Left colon (tissue), 2 donors: ENCODE measurements at regions not wholly inside any gene's neighbourhood (a gene's known extent, or its start where the extent isn't known, plus 50 kb on each side); places are given as distances from the start of the nearest gene placed in this dataset.

ENCODE experiments used
- ATAC-seq: fragments of 200-7000 bp; cut with Tn5 transposase; one replicate; pipeline ENCODE4 v1.9.1; 2020; ENCODE audit warnings: mild to moderate bottlenecking, moderate library complexity
- DNase-seq, 2 donors: peaks; one replicate each; pipeline ENCODE4 v3.0.0-alpha.2; 2020
- intact Hi-C, 2 donors: fragments of 100-400 bp; cut with DNase I in 1 of 2; cut with micrococcal nuclease in 1 of 2; formaldehyde crosslinking; loops; one replicate each; pipeline versions ENCODE4 v1.11.2 to v1.14.0; 2022; cut with DNase I, micrococcal nuclease
- donor health status: DM: no; HTN: no; CAD: no.
- donor health status: DM: yes; HTN: yes; CAD: no.

- ATAC-seq (no peak), DNase-seq (no peak)
- intact Hi-C loops, result no loop called here
Observed at GRCh38 chr13:99663908-99664307, 162.6 kb downstream of the TM9SF2 start.

- no peak for DNase-seq
- intact Hi-C loops, result no loop called here
- ATAC-seq, result no peak
Observed at GRCh38 chr13:99663185-99663825, 162.0 kb downstream of the TM9SF2 start.

GRCh38 chr13:99662678-99663077 lies 161.4 kb downstream of the TM9SF2 start:
- ATAC-seq (no peak), DNase-seq (no peak)
- intact Hi-C loops, result no loop called here

GRCh38 chr13:99661791-99662190 lies 160.5 kb downstream of the TM9SF2 start:
- intact Hi-C loops, result no loop called here
- ATAC-seq (no peak), DNase-seq (no peak)

- no peak for DNase-seq
- intact Hi-C loops, result loop anchor here in 1 of 2 donors (5.0 kb wide), 1 partner anchor 857 kb away; no protein-coding TSS in a partner anchor
- no peak for ATAC-seq
Observed at GRCh38 chr13:99659866-99660554, 158.7 kb downstream of the TM9SF2 start.

- DNase-seq (no peak), ATAC-seq (no peak)
- intact Hi-C loops, result loop anchor here in 1 of 2 donors (5.0 kb wide), 1 partner anchor 858 kb away; no protein-coding TSS in a partner anchor
Observed at GRCh38 chr13:99659226-99659625, 158.0 kb downstream of the TM9SF2 start.

- peak; percentile 46 to 53 for DNase-seq
- peak; percentile 63 for ATAC-seq
- intact Hi-C loops, result loop anchor here in 1 of 2 donors (5.0 kb wide), 1 partner anchor 859 kb away; no protein-coding TSS in a partner anchor
Observed at GRCh38 chr13:99658261-99658991, 157.2 kb downstream of the TM9SF2 start.

- intact Hi-C loops, result loop anchor here in 1 of 2 donors (5.0 kb wide), 1 partner anchor 859 kb away; no protein-coding TSS in a partner anchor
- DNase-seq (peak; percentile 23 to 35), ATAC-seq (no peak)
Observed at GRCh38 chr13:99657848-99658260, 156.6 kb downstream of the TM9SF2 start.

- DNase-seq (no peak), ATAC-seq (no peak)
- intact Hi-C loops, result loop anchor here in 1 of 2 donors (5.0 kb wide), 1 partner anchor 860 kb away; no protein-coding TSS in a partner anchor
Observed at GRCh38 chr13:99656844-99657381, 155.6 kb downstream of the TM9SF2 start.

- intact Hi-C loops, result loop anchor here in 1 of 2 donors (5.0 kb wide), 1 partner anchor 861 kb away; no protein-coding TSS in a partner anchor
- peak; percentile 73 to 86 for DNase-seq
- ATAC-seq, result peak; percentile 81
Observed at GRCh38 chr13:99656092-99656745, 154.9 kb downstream of the TM9SF2 start.

GRCh38 chr13:99655351-99656091 lies 154.2 kb downstream of the TM9SF2 start:
- intact Hi-C loops, result loop anchor here in 1 of 2 donors (5.0 kb wide), 1 partner anchor 862 kb away; no protein-coding TSS in a partner anchor
- DNase-seq (no peak), ATAC-seq (peak; percentile 28)

- DNase-seq, result no peak
Observed at GRCh38 chr13:99654076-99654475, 152.8 kb downstream of the TM9SF2 start.

GRCh38 chr13:99653526-99653925 lies 152.3 kb downstream of the TM9SF2 start:
- no peak for DNase-seq
- intact Hi-C loops, result no loop called here
- ATAC-seq, result no peak

More at GRCh38 chr13:99654076-99654475, 152.8 kb downstream of the TM9SF2 start:
- intact Hi-C loops, result no loop called here
- ATAC-seq, result no peak

- ATAC-seq (no peak), DNase-seq (no peak)
- intact Hi-C loops, result no loop called here
Observed at GRCh38 chr13:99652901-99653300, 151.6 kb downstream of the TM9SF2 start.

GRCh38 chr13:99652141-99652540 lies 150.9 kb downstream of the TM9SF2 start:
- no peak for ATAC-seq
- no peak for DNase-seq
- intact Hi-C loops, result no loop called here

- ATAC-seq (no peak), DNase-seq (no peak)
- intact Hi-C loops, result no loop called here
Observed at GRCh38 chr13:99651016-99651415, 149.7 kb downstream of the TM9SF2 start.

GRCh38 chr13:99650410-99650809 lies 149.1 kb downstream of the TM9SF2 start:
- DNase-seq (no peak), ATAC-seq (no peak)
- intact Hi-C loops, result no loop called here

- intact Hi-C loops, result no loop called here
- ATAC-seq (no peak), DNase-seq (no peak)
Observed at GRCh38 chr13:99648927-99649326, 147.7 kb downstream of the TM9SF2 start.
